Peyer's patch (tissue), 4 donors: ENCODE measurements at regions not wholly inside any gene's neighbourhood (a gene's known extent, or its start where the extent isn't known, plus 50 kb on each side); places are given as distances from the start of the nearest gene placed in this dataset.

Experiments used
- DNase-seq, 3 donors: peaks; one replicate each; pipeline ENCODE4 v3.0.0-alpha.2; 2017 to 2019
- H3K27ac ChIP-seq, 4 donors: fragments of 200-600 bp; sonication (generic); one replicate each; pipeline ENCODE4 v1.5.1; 2016 to 2019
- H3K27me3 ChIP-seq, 2 donors: fragments of 200-600 bp; sonication (generic); one replicate each; pipeline ENCODE4 v1.5.1; 2019
- H3K36me3 ChIP-seq, 3 donors: fragments of 200-600 bp; sonication (generic); one replicate each; pipeline ENCODE4 v1.5.1; 2016 to 2019
- H3K4me1 ChIP-seq, 4 donors: fragments of 200-600 bp; sonication (generic); one replicate each; pipeline ENCODE4 v1.5.1; 2016 to 2019
- H3K4me3 ChIP-seq, 4 donors: fragments of 200-600 bp; sonication (generic); 1 replicate in 3 of 4; 2 replicates in 1 of 4; pipeline ENCODE4 v1.5.1; 2016 to 2019; ENCODE audit warnings: mild to moderate bottlenecking in 1 of 4
- H3K9me3 ChIP-seq, 4 donors: fragments of 200-600 bp; sonication (generic); one replicate each; pipeline ENCODE4 v1.5.1; 2016 to 2019; ENCODE audit warnings: mild to moderate bottlenecking in 1 of 4
- POLR2A ChIP-seq, 2 donors: fragments of 450-650 bp; IDR thresholded peaks; one replicate each; pipeline ENCODE4 v1.5.1; 2017; ENCODE audit warnings: antibody characterized with exemption in 2 of 2, mild to moderate bottlenecking in 2 of 2, moderate library complexity in 2 of 2
- TF ChIP-seq, protein P1 (sequence below), 6 experiments: fragments of 450-650 bp in 4 of 6; fragments of 200-600 bp in 2 of 6; sonication (generic) in 1 of 6; IDR thresholded peaks; one replicate each; pipeline ENCODE4 v1.5.1; 2017 to 2019; ENCODE audit warnings: antibody characterized with exemption in 6 of 6, mild to moderate bottlenecking in 3 of 6, moderate library complexity in 1 of 6

DNA sequence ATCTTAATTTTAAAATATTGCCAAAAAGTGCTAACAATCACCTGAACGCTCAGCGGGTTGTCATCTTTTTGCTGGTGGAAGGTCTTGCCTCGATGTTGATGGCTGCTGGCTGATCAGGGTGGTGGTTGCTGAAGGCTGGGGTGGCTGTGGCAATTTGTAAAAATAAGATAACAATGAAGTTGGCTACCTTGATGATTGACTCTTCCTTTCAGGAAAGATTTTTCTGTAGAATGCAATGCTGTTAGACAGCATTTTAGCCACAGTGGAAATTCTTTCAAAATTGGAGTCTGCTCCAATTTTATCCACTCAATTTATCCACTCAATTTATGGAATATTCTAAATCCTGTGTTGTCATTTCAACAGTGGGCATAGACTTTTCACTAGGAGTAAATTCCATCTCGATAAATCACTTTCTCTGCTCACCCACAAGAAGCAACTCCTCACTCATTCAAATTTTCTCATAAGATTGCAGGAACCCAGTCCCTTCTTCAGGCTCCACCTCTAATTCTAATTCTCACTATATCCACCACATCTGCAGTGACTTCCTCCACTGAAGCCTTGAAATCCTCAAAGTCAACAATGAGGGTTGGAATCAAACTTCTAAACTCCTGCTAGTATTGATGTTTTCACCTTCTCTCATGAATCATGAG lies 78.8 kb downstream of the LINC01488 start:
- Histone ChIP-seq H3K4me1 (no peaks in the 10 kb centered on the region), H3K27ac (no peak overlapping the region), H3K9me3 (no peaks in the 10 kb centered on the region), H3K27me3 (no peaks in the 10 kb centered on the region), H3K36me3 (no peaks in the 10 kb centered on the region), H3K4me3 (no peak overlapping the region)
- no peak for DNase-seq
- TF ChIP-seq POLR2A (IDR thresholded peaks at IDR 0.05) = no peak

DNA sequence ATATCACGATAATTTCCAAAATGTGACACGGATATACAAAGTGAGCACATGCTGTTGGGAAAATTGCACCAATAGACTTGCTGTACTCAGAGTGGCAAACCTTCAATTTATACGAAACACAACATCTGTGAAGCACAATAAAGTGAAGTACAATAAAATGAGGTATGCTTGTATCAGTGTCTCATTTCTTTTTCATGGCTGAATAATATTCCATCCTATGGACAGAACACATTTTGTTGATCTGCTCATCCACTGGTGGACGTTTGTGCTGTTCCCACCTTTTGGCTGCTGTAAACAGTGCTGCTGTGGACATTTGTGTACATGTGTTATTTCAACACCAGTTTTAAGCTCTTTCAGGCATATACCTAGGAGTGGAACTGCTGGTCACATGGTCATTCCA lies 78.7 kb upstream of the CCND1 start:
- H3K36me3 ChIP-seq = no peaks in the 10 kb centered on the region
- DNase-seq = no peak
- no peaks in the 10 kb centered on the region for H3K4me1 ChIP-seq
- no peaks in the 10 kb centered on the region for H3K9me3 ChIP-seq
- no peaks in the 10 kb centered on the region for H3K27me3 ChIP-seq
- no peak for TF ChIP-seq POLR2A (IDR thresholded peaks at IDR 0.05)
- H3K4me3 ChIP-seq = no peak overlapping the region
- no peak overlapping the region for H3K27ac ChIP-seq

DNA sequence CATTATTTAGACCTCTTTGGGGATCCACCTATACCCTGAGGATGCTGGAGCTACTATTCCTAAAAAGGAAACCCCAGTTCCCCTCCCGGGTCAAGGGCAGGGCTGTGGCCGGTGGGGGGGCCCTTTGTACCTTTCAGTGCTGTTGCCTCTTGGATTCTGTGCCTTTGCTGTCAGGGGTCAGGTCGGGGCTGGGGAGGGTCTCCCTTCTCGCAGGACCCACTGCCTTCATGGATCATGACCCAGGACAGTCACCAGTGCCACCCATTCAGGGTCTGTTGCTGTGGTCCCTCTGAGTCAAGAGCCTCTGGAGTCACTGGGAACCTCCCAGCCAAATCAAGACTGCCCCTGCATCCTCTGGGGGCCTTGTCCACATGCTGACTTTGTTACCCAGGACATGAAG lies 78.1 kb upstream of the CCND1 start:
- TF ChIP-seq, protein P1, sequence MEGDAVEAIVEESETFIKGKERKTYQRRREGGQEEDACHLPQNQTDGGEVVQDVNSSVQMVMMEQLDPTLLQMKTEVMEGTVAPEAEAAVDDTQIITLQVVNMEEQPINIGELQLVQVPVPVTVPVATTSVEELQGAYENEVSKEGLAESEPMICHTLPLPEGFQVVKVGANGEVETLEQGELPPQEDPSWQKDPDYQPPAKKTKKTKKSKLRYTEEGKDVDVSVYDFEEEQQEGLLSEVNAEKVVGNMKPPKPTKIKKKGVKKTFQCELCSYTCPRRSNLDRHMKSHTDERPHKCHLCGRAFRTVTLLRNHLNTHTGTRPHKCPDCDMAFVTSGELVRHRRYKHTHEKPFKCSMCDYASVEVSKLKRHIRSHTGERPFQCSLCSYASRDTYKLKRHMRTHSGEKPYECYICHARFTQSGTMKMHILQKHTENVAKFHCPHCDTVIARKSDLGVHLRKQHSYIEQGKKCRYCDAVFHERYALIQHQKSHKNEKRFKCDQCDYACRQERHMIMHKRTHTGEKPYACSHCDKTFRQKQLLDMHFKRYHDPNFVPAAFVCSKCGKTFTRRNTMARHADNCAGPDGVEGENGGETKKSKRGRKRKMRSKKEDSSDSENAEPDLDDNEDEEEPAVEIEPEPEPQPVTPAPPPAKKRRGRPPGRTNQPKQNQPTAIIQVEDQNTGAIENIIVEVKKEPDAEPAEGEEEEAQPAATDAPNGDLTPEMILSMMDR (IDR thresholded peaks at IDR 0.05) = no peak
- TF ChIP-seq POLR2A (IDR thresholded peaks at IDR 0.05) = no peak
- DNase-seq = no peak
- Histone ChIP-seq H3K36me3 (no peaks in the 10 kb centered on the region), H3K4me1 (no peaks in the 10 kb centered on the region), H3K4me3 (no peak overlapping the region), H3K27me3 (no peaks in the 10 kb centered on the region), H3K27ac (no peak overlapping the region), H3K9me3 (no peaks in the 10 kb centered on the region)

DNA sequence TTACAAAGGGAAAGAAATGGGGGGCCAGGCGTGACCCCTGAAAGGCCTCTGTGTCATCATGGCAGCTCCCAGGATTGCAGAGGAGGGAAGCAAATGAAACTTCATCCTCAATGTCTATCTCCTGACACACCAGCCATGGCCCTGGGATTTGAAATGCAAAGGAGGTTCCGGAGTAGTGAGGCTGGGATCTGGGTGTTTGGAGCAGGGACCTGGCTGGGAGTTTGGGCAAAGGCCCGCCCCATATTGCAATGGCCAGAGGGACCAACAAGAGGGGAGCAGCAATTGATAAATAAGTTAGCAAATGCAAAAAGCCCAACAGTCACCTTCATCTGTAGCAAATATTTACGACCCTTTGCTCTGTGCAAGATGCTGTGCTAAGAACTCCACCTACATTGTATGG lies 77.7 kb upstream of the CCND1 start:
- no peak for DNase-seq
- Histone ChIP-seq H3K4me1 (no peaks in the 10 kb centered on the region), H3K27ac (no peak overlapping the region), H3K4me3 (no peak overlapping the region), H3K9me3 (no peaks in the 10 kb centered on the region), H3K27me3 (no peaks in the 10 kb centered on the region), H3K36me3 (no peaks in the 10 kb centered on the region)
- TF ChIP-seq, protein P1 (IDR thresholded peaks at IDR 0.05) = no peak
- TF ChIP-seq POLR2A (IDR thresholded peaks at IDR 0.05) = no peak

DNA sequence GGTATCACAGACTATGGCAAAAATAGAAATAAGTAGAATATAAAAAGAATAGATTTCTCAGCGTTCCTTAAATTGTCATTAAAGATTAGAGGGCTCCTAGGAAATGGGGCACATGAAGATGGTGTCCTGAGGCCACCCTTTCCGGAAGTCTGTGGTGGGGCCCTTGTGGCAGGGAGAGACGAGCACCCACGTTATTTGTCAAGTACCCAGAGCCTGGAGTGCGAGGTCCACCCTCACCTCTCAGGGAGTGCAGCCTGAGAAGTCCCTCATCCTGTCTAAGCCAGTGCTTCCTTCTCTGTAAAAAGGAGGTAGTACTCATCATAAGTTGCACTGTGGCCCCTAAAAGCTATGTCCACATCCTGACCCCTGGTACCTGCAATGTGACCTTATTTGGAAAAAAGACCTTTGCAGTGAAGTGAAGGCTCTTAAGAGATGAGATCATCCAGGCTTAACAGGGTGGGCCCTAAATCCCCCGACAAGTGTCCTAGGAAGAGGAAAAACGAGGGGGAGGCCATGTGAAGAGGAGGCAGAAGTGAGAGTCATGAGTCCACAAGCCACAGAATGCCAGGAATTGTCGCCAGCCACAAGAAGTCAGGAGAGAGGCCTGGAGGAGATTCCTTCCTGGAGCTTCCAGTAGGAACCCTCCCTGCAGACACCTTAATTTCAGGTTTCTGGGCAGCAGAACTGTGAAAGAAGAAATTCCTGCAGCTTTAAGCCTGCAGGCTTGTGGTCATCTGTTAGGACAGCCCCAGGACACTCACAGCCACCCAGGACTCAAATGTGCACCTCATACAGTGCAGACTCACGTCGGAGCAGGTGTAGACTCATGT lies 76.8 kb upstream of the CCND1 start:
- no peaks in the 10 kb centered on the region for H3K4me1 ChIP-seq
- TF ChIP-seq POLR2A (IDR thresholded peaks at IDR 0.05) = no peak
- TF ChIP-seq, protein P1 (IDR thresholded peaks at IDR 0.05) = no peak
- no peak for DNase-seq
- no peaks in the 10 kb centered on the region for H3K9me3 ChIP-seq
- no peak overlapping the region for H3K27ac ChIP-seq
- no peaks in the 10 kb centered on the region for H3K36me3 ChIP-seq
- H3K4me3 ChIP-seq = no peak overlapping the region
- H3K27me3 ChIP-seq = no peaks in the 10 kb centered on the region

DNA sequence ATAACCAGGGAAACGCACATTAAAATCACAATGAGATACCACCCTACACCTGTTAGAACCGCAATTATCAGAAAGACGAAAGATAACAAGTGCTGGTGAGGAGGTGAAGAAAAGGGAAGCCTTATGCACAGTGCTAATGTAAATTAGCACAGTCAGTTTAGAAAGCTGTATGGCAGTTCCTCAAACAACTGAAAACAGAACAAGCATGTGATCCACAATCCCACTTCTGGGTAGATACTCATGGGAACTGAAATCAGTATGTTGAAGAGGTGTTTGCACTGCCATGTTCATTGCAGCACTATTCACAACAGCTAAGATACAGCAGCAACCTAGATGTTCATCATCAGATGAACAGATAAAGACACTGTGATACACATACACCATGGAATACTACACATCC lies 75.0 kb upstream of the CCND1 start:
- no peak for TF ChIP-seq POLR2A (IDR thresholded peaks at IDR 0.05)
- TF ChIP-seq, protein P1 (IDR thresholded peaks at IDR 0.05) = no peak
- Histone ChIP-seq H3K4me1 (no peaks in the 10 kb centered on the region), H3K4me3 (no peak overlapping the region), H3K27me3 (no peaks in the 10 kb centered on the region), H3K36me3 (no peaks in the 10 kb centered on the region), H3K27ac (no peak overlapping the region), H3K9me3 (no peaks in the 10 kb centered on the region)
- no peak for DNase-seq
